GM18858 (cell line): ENCODE measurements at regions not wholly inside any gene's neighbourhood (a gene's known extent, or its start where the extent isn't known, plus 50 kb on each side); places are given as distances from the start of the nearest gene placed in this dataset.

ENCODE experiments used
- ATAC-seq: cut with Tn5 transposase; IDR thresholded peaks from one replicate; pipeline ENCODE4 v1.9.1; 2021; ENCODE audit not compliant: unreplicated experiment

DNA sequence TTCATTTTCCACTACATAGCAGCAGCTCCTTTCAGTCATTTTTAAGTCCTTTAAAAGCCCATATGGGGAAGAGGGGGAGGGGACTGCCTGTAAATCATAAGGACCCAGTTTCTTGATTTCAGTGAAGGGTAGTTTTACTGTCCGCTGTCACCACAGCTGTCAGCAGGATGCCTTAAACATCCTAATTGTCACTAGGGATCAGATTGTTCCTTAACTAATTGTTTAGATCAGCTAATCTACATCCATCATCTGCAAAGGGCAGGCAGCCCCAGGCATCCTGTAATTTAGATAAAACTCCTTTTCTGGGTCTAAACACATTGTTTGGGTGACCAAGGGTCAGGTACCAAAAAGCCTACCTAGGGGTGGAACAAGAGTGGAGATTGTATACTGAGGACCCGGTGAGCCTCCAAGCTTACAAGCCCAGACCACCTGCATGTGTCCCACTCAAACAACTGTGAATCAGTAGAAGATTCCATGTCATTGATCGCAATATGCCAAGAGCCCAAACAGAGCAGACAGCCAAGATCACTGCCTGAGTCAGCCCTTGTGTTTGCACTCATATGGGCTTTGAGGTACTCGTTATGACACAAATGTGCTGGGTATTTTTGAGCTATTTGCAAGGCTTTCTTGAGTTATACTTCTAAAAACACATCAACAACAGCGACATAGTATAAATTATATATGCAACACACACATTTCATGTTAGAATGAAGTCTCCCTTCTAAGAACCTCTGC, 198.7 kb upstream of the CEP162 start:
- no peak for ATAC-seq

DNA sequence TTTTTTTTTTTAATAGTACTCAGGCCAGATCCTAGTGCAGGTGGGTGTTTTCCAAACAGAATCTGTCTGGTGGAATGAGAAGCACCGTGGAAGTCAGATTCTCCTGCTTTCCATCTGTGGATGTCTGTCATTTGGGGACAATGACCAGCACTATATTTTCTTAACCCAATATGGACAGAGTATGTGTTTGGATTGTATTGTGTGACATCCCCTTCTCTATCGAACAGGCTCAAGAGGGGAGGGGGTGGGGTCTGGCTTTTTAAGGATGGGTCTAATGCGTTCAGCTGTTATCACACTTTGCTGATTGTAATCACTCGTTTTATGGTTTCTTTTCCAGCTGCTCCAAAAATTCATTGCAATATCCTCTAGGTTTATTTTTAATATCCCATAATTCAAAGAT, 197.5 kb upstream of the CEP162 start:
- no peak for ATAC-seq

DNA sequence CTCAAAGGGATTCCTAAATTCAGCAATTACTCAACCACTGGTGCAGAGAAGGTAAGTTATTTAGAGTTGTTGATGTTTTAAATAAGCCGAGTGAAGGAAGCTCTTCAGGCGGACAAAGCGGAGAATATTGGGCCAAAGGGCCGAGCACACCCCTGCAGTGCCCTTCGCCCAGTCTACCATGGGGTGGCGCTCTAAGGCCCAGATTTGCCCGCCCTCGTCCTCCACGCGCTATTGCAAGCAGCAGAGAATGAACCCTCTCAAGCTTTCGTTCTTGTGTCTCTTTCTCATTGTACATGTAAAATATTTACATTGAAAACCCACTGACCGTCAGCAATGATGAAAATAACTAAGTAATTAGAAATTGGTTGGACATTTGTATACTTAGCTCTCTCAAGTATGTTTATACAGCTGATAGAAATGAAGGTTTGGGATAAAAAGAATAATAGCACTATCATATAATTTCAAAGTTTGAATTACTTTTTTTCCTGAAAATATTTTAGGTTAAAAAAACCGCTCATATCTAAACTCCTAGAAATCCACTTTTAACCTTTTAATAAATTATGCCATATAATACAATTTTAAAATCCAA, 195.0 kb upstream of the CEP162 start:
- no peak for ATAC-seq

DNA sequence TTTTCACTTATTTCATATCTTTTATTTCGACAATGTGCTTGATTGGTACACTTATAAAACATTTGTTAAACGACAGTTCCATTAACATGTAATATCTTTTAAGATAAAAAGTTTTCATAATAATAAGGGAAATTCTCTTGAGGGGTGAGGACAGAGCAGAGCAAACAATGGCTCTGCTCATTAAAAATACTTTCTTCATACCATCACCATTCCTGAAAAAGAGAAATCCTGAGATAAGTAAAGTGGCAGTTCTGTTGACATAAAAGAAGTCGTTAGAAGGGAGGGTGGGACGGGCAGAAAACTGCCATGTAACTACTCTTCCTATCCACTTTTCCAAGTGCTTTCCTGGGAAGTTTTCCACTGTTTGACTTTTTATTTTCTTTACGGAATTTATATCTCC, 193.6 kb upstream of the CEP162 start:
- ATAC-seq, result no peak

DNA sequence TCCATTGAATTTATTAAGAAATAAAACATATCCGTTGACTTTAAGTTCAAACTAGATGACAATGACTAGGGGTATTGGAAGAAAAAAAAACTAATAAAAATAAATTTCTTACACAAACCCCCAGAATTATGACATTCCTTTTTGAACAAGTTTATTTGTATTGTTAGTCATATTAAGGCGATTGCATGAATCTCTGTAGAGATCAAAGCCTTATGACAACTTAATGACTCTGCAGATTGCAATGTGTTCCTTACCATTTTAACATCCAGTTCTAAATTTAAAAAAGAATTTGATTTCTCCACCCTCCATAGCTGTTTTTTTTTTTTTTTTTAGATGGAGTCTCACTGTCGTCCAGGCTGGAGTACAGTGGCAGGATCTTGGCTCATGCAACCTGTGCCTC, 189.8 kb upstream of the CEP162 start:
- ATAC-seq, result no peak

DNA sequence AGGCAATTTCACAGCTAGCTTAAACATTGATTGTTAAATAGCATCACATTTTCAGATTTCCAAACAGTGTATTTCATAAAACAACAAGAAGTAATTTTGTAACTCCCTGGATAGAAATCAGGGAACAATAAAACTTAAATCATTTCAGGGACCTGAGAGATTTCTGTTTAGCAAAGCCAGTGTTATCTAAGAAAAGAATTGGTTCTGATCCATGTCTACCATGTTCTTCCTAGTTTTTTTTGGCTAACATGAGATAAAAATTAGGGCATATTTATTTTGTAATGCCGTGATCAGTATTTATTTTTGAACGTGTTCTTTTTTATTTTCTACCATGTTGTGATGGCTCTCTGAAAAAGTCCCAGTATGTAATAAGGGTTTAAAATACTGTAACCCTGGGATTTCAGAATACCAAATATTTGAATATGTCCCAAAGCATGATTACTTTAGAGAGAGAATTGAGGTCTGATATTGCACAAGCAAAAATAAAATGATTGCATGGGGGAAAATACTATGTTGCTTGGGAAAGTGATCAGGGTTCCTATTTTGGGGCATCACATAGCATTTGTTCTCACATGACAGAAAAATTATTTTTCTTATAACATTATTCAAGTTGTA, 188.7 kb upstream of the CEP162 start:
- ATAC-seq, result no peak

DNA sequence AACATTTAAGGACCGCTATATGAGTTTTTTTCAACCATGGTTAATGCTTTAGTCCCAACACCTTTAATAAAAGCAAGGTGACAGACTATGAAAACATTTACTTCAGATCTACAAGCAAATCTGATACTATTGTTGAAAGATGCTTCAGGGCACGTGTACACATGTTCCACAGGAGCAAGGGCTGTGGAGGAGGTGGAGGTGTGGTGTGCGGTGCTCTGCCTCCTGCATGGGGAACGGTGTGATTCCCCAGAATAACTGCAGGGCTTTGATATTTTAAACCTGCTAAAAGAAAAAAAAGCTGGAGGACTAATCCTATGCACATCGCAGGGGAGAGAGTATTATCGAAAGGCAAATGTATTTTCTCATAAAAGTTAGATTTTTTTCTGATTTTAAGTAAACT, 188.1 kb upstream of the CEP162 start:
- ATAC-seq, result no peak

DNA sequence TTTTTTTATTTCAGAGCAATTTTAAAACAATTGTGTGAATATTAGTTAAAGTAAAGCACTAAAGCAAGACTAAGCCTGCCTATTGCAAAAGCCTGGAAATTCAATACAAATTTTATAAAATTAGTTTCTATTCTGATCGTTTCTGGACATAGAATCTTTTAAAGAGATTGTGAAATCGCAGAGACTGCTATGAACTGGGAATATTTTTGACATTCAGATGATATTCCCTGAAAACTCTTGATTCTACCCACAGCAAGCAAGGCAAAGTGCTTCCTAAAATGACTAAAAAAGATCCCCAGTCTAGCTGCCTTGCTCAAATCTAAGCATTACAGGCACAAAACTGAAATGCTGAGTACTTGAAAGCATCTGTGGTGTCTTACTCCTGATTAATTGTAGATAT, 187.6 kb upstream of the CEP162 start:
- ATAC-seq, result no peak

DNA sequence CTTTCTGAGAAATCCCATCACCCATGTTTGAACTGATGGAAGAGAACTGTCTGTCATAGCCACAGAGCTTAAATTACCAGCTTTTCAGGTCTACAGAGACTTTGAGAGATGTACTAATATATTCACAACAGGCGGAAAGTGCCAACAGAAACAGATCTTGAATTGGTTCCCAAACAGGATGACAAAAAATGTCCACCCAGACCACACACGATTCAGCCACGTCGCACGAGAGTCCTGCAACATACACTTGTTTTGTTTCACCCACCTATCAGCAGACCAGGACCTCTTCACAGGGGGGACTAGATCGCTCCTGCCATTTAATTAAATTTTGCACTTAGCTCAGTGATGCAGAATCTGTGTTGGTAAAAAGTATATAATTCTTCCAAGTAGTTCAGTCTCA, 187.1 kb upstream of the CEP162 start:
- ATAC-seq, result no peak

DNA sequence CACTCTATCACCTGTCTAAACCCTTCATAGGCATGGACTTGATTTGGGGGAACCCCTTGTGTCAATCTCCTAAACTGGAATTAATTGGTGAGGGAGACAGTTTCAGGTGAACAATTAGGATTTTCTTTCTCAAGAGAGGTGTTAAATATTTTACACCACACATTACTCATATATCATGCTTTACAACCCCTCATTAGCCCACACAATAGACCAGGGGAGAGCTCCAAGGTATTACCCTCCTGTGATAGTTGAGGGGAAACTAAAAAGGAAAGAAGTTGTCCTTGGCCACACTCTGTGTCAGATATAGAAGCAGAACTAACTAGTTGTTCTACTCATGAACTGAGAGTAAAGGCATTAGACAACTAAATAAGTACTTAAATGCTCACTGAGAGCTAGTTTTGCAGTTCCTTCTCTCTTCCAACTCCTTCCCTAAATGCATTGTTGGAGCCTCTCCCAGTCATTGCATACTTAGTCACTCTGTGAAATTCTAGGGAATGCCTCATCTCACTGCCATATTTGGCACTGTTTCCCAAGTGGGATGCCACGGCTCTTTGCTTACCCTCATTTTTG, 183.7 kb upstream of the CEP162 start:
- no peak for ATAC-seq

DNA sequence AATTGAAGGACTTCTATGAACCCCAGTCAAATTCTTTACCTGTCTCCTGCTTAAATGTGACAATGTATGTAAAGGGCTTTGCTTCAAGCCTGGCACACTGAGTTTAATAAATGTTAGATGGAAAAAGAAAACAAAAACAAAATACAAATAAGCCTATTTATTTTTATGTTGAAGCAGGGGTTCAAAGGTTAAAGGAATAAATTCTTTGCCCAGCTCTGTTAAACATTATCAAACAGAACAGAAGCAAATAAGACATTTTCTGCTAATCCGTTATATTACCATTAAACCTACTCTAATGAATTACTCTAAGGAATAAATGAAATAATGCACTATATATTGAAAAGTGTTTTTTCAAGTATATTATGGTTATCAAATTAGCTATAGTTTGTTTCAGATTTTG, 182.5 kb upstream of the CEP162 start:
- no peak for ATAC-seq

DNA sequence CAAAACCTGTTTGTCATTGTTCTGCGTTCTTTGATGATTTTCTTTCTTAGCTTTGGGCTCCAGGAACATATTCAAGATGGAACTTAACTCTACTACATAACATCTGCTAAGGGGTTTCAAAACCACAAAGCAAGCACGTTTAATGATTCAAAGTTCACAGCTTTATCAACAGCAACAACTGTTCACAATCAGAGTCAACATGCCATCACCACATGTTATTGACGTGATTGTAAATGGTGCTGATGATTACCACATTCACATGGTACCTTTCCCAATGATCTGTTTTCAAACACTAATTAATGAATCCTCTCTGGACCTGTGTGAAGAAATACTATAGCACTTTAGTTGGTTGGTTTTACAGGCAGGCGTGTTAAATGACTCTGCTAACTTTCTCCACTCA, 180.6 kb upstream of the CEP162 start:
- no peak for ATAC-seq

DNA sequence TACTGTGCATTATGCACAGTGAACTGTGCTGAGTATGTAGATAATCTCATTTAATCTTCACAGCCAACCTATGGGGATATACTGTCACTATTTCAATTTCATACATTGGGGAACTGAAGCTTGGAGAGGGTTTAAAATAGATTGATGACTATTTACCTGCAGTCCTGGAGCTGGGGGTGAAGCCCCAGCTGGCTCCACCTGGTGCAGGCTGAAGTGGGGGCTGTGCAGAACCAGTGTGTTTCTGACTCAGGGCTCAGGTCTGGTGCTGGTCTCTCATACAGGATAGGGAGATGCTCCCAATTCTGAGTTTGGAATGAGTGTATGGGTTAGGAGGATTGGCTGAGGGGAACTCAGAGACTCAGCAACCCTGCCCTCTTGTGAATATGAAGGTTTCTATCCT, 176.1 kb upstream of the CEP162 start:
- no peak for ATAC-seq

DNA sequence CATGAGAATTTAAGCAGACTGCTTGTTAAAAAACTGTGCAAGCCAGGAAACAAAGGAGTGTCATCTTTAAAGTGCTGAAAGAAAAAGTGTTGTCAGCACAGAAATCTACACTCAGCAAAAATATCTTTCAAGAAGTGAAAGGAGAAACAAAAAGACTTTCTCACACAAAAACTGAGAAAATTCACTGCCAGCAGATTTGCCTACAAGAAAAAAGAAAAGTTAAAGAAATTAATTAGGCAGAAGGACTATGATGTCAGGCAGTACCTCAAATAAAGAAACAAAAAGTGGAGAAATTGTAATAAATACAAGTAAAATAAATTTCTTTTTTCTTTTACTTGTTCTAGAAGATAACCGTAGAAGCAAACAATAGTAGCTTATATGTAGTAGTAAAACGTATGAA, 171.6 kb upstream of the CEP162 start:
- ATAC-seq, result no peak

DNA sequence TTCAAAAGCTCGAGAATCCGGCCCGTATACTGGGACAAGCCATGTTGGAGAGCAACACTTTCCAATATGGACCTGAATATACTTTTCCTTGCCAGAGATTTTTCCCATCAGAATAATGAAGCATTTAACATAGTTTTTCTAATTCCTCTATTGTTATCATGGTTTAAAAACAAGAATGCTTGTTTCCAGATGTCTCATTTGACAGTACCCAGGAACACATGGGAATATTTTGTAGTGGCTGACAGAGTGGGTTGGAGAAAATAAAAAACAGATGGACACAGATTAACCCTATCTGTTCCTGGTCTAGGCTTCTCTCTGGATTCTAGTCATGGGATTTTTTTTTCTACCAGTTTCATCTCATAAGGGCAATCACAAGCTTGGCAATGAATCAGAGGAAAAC, 164.8 kb upstream of the CEP162 start:
- no peak for ATAC-seq

DNA sequence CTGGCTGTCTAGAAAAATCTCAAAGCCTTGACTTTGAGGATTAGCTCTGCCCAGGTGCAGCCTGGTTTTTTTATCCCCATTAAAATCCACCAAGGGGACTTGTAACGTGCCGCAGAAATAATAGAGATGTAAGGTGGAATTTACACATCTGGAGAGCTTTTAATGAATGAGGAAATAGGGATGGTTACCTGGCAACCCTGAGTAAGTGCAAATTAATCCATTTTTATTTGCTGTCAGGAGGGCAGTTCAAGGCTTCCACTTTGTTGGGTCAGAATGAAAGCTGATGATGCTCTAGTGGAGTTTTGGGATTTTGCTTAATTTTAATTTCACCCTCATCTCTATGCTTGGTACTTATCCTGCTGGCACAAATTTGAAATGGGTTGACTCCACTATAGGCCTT, 163.4 kb upstream of the CEP162 start:
- ATAC-seq, result no peak

DNA sequence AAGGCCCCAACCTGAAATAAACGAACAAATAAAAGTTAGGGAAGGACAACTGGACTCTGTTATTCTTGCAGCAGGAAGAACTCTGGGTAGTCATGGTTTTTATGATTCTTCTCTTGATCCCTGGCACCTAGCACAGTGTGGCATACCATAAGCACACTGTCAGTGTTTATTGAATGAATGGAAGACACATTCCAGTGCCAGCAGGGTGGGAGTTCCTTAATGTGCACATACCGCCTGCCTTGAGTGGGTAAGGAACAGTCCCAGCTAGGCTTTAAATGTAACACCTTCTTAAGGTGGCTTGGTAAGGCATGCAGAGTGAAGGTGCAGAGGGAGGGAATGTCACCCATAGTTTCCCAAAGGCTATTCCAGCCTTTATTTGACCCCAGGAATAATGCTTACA, 162.9 kb upstream of the CEP162 start:
- no peak for ATAC-seq

DNA sequence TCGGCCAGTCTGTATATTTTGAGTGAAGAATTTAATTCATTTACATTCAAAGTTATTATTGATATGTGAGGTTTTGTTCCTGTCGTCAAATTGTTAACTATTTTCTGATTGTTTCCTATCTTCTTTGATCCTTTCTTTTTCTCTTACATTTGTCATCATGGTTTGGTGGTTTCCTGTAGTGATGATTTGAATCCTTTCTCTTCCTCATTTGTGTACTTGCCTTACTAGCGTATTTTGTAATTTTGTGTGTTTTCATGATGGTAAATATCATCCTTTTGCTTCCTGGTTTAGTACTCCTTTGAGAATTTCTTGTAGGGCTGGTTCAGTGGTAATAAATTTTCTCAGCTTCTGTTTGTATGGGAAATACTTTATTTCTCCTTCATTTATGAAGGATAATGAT, 151.7 kb upstream of the CEP162 start:
- ATAC-seq, result no peak

DNA sequence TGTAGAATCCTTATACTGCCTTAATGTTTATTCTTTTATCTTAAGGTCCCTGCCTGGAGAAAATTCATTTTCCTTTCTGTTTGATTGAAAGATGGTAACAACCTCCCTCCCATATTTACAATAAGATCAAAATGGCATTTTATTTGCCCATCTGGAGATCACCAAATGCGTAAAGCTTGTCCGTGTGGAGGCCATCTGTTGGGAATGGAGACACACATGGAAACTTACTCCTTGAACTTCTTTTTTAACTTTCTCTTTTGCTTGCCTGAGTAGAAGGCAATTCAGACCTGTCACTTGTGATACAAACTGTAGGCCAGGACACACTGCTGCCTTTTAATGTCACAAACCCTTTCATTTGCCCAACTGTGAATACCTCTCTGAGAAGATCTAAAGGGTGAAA, 144.8 kb upstream of the CEP162 start:
- ATAC-seq, result no peak

DNA sequence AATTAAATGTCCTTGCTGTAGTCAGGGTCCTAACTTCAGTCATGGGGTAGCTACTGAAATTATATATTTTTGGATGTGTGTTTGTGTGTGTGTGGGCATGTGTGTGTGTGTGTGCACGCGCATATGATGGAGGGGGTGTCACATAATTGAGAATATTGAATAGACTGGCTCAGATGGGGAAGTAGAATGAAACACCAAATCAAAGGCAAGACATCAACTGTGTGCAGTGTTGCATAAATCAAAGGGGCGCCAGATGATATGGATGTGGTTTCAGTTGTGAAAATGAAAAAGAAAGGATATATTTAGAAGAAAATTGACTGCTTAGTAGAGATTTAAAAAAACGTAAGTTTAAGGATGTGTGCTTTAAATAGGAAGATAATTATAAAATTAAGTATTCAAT, 144.2 kb upstream of the CEP162 start:
- ATAC-seq, result no peak

DNA sequence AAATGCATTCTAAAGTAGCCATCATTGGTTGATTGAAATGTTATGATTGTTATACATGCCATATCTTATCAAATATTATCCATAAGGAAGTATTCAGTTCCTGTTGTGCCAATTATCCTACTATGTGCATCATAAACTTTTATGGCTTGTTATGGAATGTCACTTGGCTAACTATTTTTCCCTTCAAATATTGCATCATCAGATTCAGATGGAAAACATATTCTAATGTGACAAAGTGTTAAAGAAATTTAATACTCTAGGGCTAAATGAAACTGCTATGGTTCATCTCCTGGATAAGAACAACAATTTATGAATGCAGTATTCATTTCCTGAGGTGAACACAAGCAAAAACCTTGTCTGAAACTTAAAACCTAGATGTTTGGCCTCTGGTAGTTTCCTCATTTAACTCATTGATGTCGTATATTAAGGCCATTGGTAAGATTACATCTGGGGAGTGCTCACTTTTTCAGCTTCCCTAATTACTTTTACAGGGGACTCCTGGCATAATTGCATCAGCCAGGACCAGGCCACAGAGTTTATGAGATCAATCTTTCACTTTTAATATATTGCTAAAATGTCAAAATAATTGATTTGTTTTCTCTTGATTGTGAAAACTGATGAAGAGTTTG, 134.9 kb upstream of the CEP162 start:
- no peak for ATAC-seq
